ENCODE measurements at regions not wholly inside any gene's neighbourhood (a gene's known extent, or its start where the extent isn't known, plus 50 kb on each side); places are given as distances from the start of the nearest gene placed in this dataset.
"Not testable (repeated sequence)": the region's sequence is repeated elsewhere in the genome, so short reads cannot be mapped to it uniquely, and the experiment has no call there.

DNA sequence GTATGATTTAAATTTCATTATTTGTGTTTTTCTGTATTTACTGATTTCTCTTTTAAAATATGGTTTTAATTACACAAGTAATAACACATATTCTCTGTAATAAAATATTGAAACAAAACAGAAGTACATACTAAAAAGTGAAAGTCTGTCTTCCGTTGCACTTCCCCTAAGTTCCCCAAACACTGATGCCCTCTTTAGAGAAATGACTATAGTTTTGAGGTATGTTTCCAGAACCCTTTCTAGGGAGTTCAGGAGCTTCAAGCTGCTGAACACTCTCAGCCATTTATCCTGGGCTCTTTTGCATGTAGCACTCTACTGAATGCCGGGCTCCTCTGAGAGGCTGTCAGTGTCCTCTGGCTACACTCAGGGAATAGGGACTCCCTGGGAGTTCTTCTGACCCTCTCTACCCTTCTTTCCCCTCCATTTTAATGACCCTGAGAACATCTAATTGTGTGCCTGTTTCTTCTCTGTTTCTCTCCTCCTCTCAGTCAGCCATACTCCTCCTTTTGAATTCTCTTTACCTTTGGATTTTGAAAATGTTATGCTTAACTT lies 60.4 kb upstream of the KCNAB1 start:
- BruUV-seq (replicated peaks): no TSS peak
- H3K9ac ChIP-seq (ENCODE audit: low read length): no peak overlapping the region
- no peak for ATAC-seq
- H3K4me2 ChIP-seq (ENCODE audit: low read length): no peak overlapping the region
- H3K9me3 ChIP-seq (ENCODE audit: low read length): no peaks in the 10 kb centered on the region
- no peak for DNase-seq
- no peak overlapping the region for H3K27ac ChIP-seq (ENCODE audit: low read length)
- no peak for TF ChIP-seq EZH2 (IDR thresholded peaks at IDR 0.05; ENCODE audit: low read length, unreplicated experiment)
- TF ChIP-seq, protein P1, sequence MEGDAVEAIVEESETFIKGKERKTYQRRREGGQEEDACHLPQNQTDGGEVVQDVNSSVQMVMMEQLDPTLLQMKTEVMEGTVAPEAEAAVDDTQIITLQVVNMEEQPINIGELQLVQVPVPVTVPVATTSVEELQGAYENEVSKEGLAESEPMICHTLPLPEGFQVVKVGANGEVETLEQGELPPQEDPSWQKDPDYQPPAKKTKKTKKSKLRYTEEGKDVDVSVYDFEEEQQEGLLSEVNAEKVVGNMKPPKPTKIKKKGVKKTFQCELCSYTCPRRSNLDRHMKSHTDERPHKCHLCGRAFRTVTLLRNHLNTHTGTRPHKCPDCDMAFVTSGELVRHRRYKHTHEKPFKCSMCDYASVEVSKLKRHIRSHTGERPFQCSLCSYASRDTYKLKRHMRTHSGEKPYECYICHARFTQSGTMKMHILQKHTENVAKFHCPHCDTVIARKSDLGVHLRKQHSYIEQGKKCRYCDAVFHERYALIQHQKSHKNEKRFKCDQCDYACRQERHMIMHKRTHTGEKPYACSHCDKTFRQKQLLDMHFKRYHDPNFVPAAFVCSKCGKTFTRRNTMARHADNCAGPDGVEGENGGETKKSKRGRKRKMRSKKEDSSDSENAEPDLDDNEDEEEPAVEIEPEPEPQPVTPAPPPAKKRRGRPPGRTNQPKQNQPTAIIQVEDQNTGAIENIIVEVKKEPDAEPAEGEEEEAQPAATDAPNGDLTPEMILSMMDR (conservative IDR thresholded peaks at IDR 0.05; ENCODE audit: low read depth, low read length): no peak
- no peak for TF ChIP-seq EZH2phosphoT487 (IDR thresholded peaks at IDR 0.05; ENCODE audit: borderline replicate concordance, low read length)
- no peaks in the 10 kb centered on the region for H3F3A ChIP-seq (ENCODE audit: low read length, unreplicated experiment)
- intact Hi-C loops (cut with micrococcal nuclease): no loop called here
- H3K36me3 ChIP-seq (ENCODE audit: low read depth, low read length): no peaks in the 10 kb centered on the region
- H3K4me1 ChIP-seq (ENCODE audit: insufficient read depth, low read length): no peaks in the 10 kb centered on the region
- CTCF ChIA-PET: no interaction called here
- H3K4me3 ChIP-seq (ENCODE audit: low read length): no peak overlapping the region
- H2AFZ ChIP-seq (ENCODE audit: low read length): no peak overlapping the region
- POLR2A ChIA-PET (ENCODE audit: unreplicated experiment): no interaction called here
- no peaks in the 10 kb centered on the region for H3K79me2 ChIP-seq (ENCODE audit: low read length)
- no peaks in the 10 kb centered on the region for H4K20me1 ChIP-seq (ENCODE audit: low read length)
- H3K9me2 ChIP-seq (replicated peaks; ENCODE audit: low read length): 0 out of 2 replicates have a peak, but pooled peaks cover 4% of the 10 kb centered on the region
- peaks cover 34% of the 10 kb centered on the region for H3K27me3 ChIP-seq (ENCODE audit: low read length)

DNA sequence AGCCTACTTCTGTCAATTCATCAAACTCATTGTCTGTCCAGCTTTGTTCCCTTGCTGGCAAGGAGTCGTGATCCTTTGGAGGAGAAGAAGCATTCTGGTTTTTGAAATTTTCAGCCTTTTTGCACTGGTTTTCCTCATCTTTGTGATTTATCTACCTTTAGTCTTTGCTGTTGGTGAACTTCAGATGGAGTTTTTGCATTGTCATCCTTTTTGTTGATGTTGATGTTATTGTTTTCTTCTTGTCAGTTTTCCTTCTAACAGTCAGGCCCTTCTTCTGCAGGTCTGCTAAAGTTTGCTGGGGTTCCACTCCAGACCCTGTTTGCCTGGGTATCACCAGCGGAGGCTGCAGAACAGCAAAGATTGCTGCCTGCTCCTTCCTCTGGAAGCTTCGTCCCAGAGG lies 52.2 kb upstream of the KCNAB1 start:
- H3K79me2 ChIP-seq (ENCODE audit: low read length); H2AFZ ChIP-seq (ENCODE audit: low read length); H3K4me3 ChIP-seq (ENCODE audit: low read length); POLR2A ChIA-PET (ENCODE audit: unreplicated experiment); ATAC-seq; H3K9me3 ChIP-seq (ENCODE audit: low read length); H3F3A ChIP-seq (ENCODE audit: low read length, unreplicated experiment); CTCF ChIA-PET; DNase-seq; H3K36me3 ChIP-seq (ENCODE audit: low read depth, low read length); H4K20me1 ChIP-seq (ENCODE audit: low read length); H3K9ac ChIP-seq (ENCODE audit: low read length); BruUV-seq (replicated peaks); intact Hi-C loops (cut with micrococcal nuclease); H3K4me2 ChIP-seq (ENCODE audit: low read length); H3K9me2 ChIP-seq (replicated peaks; ENCODE audit: low read length); H3K27ac ChIP-seq (ENCODE audit: low read length); H3K4me1 ChIP-seq (ENCODE audit: insufficient read depth, low read length): not testable (repeated sequence)
- H3K27me3 ChIP-seq (ENCODE audit: low read length): peaks cover 27% of the 10 kb centered on the region

DNA sequence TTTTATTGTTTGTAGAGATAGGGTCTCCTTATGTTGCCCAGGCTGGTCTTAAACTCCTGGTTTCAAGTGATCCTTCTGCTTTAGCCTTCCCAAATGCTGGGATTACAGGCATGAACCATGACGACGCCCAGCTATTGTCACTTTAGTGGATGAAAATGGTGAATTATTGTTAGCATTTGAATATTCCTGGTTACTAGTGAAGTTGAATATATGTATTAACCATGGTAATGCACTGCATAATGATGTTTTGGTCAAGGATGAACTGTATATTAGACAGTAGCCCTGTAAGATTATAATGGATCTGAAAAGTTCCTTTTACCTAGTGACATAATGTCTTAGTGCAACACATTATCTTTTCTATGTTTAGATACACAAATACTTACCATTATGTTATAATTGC lies 50.4 kb upstream of the KCNAB1 start:
- no peaks in the 10 kb centered on the region for H3F3A ChIP-seq (ENCODE audit: low read length, unreplicated experiment)
- no peak overlapping the region for H3K27ac ChIP-seq (ENCODE audit: low read length)
- intact Hi-C loops (cut with micrococcal nuclease): no loop called here
- ATAC-seq (no peak), DNase-seq (no peak)
- POLR2A ChIA-PET (ENCODE audit: unreplicated experiment): no interaction called here
- no peaks in the 10 kb centered on the region for H4K20me1 ChIP-seq (ENCODE audit: low read length)
- no peak overlapping the region for H3K9ac ChIP-seq (ENCODE audit: low read length)
- H3K79me2 ChIP-seq (ENCODE audit: low read length): no peaks in the 10 kb centered on the region
- no peak overlapping the region for H3K4me2 ChIP-seq (ENCODE audit: low read length)
- H3K36me3 ChIP-seq (ENCODE audit: low read depth, low read length): no peaks in the 10 kb centered on the region
- H3K27me3 ChIP-seq (ENCODE audit: low read length): peaks cover 32% of the 10 kb centered on the region
- TF ChIP-seq, protein P1 (conservative IDR thresholded peaks at IDR 0.05; ENCODE audit: low read depth, low read length): no peak
- TF ChIP-seq EZH2phosphoT487 (IDR thresholded peaks at IDR 0.05; ENCODE audit: borderline replicate concordance, low read length): no peak
- TF ChIP-seq EZH2 (IDR thresholded peaks at IDR 0.05; ENCODE audit: low read length, unreplicated experiment): no peak
- H3K9me2 ChIP-seq (replicated peaks; ENCODE audit: low read length): no peaks in the 10 kb centered on the region
- CTCF ChIA-PET: no interaction called here
- BruUV-seq (replicated peaks): no TSS peak
- no peak overlapping the region for H3K4me3 ChIP-seq (ENCODE audit: low read length)
- no peaks in the 10 kb centered on the region for H3K9me3 ChIP-seq (ENCODE audit: low read length)
- H2AFZ ChIP-seq (ENCODE audit: low read length): no peak overlapping the region
- H3K4me1 ChIP-seq (ENCODE audit: insufficient read depth, low read length): no peaks in the 10 kb centered on the region; the same call in 1 of the 2 replicates

All from PC-3 (cell line).